HepG2 (cell line): ENCODE measurements at regions not wholly inside any gene's neighbourhood (a gene's known extent, or its start where the extent isn't known, plus 50 kb on each side); places are given as distances from the start of the nearest gene placed in this dataset.

Experiments used
- ATAC-seq: fragments of 200-7000 bp; cut with Tn5 transposase; 3 replicates; pipeline ENCODE4 v1.9.1; 2020; ENCODE audit warnings: mild to moderate bottlenecking, moderate library complexity
- BruUV-seq: library from RNA; stranded (reverse); fragments of 400-500 nt; replicated peaks from 2 replicates; lab custom pipeline; 2021; lab: Mats Ljungman, UMichigan
- CTCF ChIA-PET: fragments of 300-600 bp; formaldehyde crosslinking; extraction: SDS; loops from one replicate; lab custom pipeline; 2021; ENCODE audit warnings: low total read pairs, inconsistent platforms, low intra/inter-chr PET ratio; lab: Yijun Ruan, JAX
- POLR2A ChIA-PET: fragments of 350-600 bp; sonication (Branson Sonifier 250); formaldehyde crosslinking; loops from one replicate; lab custom pipeline; 2020; ENCODE audit warnings: antibody characterized with exemption, inconsistent platforms; lab: Yijun Ruan, JAX
- DNase-seq: peaks from one replicate; pipeline ENCODE4 v3.0.0-alpha.2; 2015; ENCODE audit warnings: low spot score
- FAIRE-seq: peaks from 3 replicates; lab custom pipeline; 2011; peaks lifted over from hg19 to GRCh38; lab: Jason Lieb, UNC
- H2AFZ ChIP-seq: one replicate; pipeline ENCODE4 v1.6.1; 2011; ENCODE audit warnings: low read length, inconsistent platforms
- H3K27ac ChIP-seq: fragments of 300-600 bp; 3 replicates; pipeline ENCODE4 v1.8.0; 2011; ENCODE audit warnings: mixed run types, mild to moderate bottlenecking, mixed read lengths, low read length, inconsistent platforms; ENCODE audit not compliant: insufficient read depth; ENCODE audit errors: extremely low read length
- H3K27me3 ChIP-seq, 2 experiments: fragments of 200-600 bp in 1 of 2; 2 replicates in 1 of 2; 3 replicates in 1 of 2; pipeline versions ENCODE4 v1.6.0 to v1.8.0; 2011; ENCODE audit warnings: low read length in 2 of 2, mild to moderate bottlenecking in 2 of 2, moderate library complexity in 2 of 2, inconsistent platforms in 1 of 2; ENCODE audit not compliant: insufficient read depth in 2 of 2, control insufficient read depth in 1 of 2
- H3K36me3 ChIP-seq, 2 experiments: fragments of 200-600 bp in 1 of 2; replicated peaks in 1 of 2; 2 replicates in 1 of 2; 3 replicates in 1 of 2; pipeline versions ENCODE4 v1.5.1 to v1.8.0; 2011; ENCODE audit warnings: low read length in 2 of 2, inconsistent platforms in 1 of 2; ENCODE audit not compliant: insufficient read depth in 2 of 2, control insufficient read depth in 1 of 2
- H3K4me1 ChIP-seq: 2 replicates; pipeline ENCODE4 v1.5.1; 2012; ENCODE audit warnings: low read length, inconsistent platforms; ENCODE audit not compliant: insufficient read depth
- H3K4me2 ChIP-seq: 2 replicates; pipeline ENCODE4 v1.6.0; 2011; ENCODE audit warnings: low read depth, low read length, inconsistent platforms
- H3K4me3 ChIP-seq, 3 experiments: fragments of 200-600 bp in 1 of 3; sonication (generic), shearing (Covaris generic) in 1 of 3; replicated peaks in 1 of 3; 2 replicates each; pipeline ENCODE4 v1.5.1; 2011 to 2016; ENCODE audit warnings: low read length in 3 of 3, inconsistent platforms in 2 of 3, low read depth in 2 of 3, mild to moderate bottlenecking in 2 of 3, control low read depth in 1 of 3, mixed read lengths in 1 of 3; ENCODE audit not compliant: insufficient read depth in 1 of 3
- H3K79me2 ChIP-seq: one replicate; pipeline ENCODE4 v1.6.1; 2011; ENCODE audit warnings: low read length, inconsistent platforms; ENCODE audit not compliant: insufficient read depth
- H3K9ac ChIP-seq: 2 replicates; pipeline ENCODE4 v1.6.0; 2011; ENCODE audit warnings: mild to moderate bottlenecking, low read depth, low read length, inconsistent platforms; ENCODE audit not compliant: insufficient read depth
- H3K9me3 ChIP-seq: 2 replicates; pipeline ENCODE4 v1.5.1; 2012; ENCODE audit warnings: mild to moderate bottlenecking, low read length
- H4K20me1 ChIP-seq: 2 replicates; pipeline ENCODE4 v1.6.0; 2011; ENCODE audit warnings: inconsistent platforms, mild to moderate bottlenecking, low read length, moderate library complexity; ENCODE audit not compliant: insufficient read depth
- CREM ChIP-seq, 2 experiments: sonication (generic) in 1 of 2; formaldehyde crosslinking in 1 of 2; IDR thresholded peaks; 2 replicates each; pipeline versions ENCODE4 v1.4.0 to v1.6.1; 2016 to 2020; ENCODE audit warnings: antibody characterized with exemption in 1 of 2, mild to moderate bottlenecking in 1 of 2, missing genetic modification reagents in 1 of 2
- KLF11 ChIP-seq: IDR thresholded peaks from 2 replicates; pipeline ENCODE4 v1.6.1; 2016; ENCODE audit warnings: missing compliant biosample characterization
- LCORL ChIP-seq, 2 experiments: fragments of 450-650 bp in 1 of 2; sonication (generic) in 1 of 2; formaldehyde crosslinking in 1 of 2; IDR thresholded peaks; 2 replicates each; pipeline versions ENCODE4 v1.5.0 to v1.6.1; 2017 to 2020; ENCODE audit warnings: antibody characterized with exemption in 1 of 2, missing genetic modification reagents in 1 of 2
- NONO ChIP-seq, 2 experiments: fragments of 450-650 bp in 1 of 2; sonication (generic) in 1 of 2; formaldehyde crosslinking in 1 of 2; IDR thresholded peaks in 1 of 2; conservative IDR thresholded peaks in 1 of 2; 2 replicates each; pipeline versions ENCODE4 v1.6.1 to v1.8.0; 2017 to 2022; ENCODE audit warnings: mild to moderate bottlenecking in 1 of 2, missing genetic modification reagents in 1 of 2, moderate library complexity in 1 of 2
- SP5 ChIP-seq: IDR thresholded peaks from 2 replicates; pipeline ENCODE4 v1.6.1; 2016; ENCODE audit warnings: low read depth, borderline replicate concordance
- ZBTB20 ChIP-seq: sonication (generic); formaldehyde crosslinking; IDR thresholded peaks from 2 replicates; pipeline ENCODE4 v1.8.1; 2023; ENCODE audit warnings: missing genetic modification reagents, low read depth, mild to moderate bottlenecking, borderline replicate concordance
- ZBTB40 ChIP-seq, 2 experiments: fragments of 450-650 bp in 1 of 2; sonication (generic) in 1 of 2; formaldehyde crosslinking in 1 of 2; IDR thresholded peaks; 2 replicates each; pipeline versions ENCODE4 v1.6.1 to v1.8.0; 2016 to 2022; ENCODE audit warnings: antibody characterized with exemption in 1 of 2, mild to moderate bottlenecking in 1 of 2, missing genetic modification reagents in 1 of 2
- ZFP36L1 ChIP-seq: sonication (generic); formaldehyde crosslinking; IDR thresholded peaks from 2 replicates; pipeline ENCODE4 v1.8.0; 2022; ENCODE audit warnings: mild to moderate bottlenecking, missing genetic modification reagents, moderate library complexity
- ZNF569 ChIP-seq: sonication (generic); formaldehyde crosslinking; IDR thresholded peaks from 2 replicates; pipeline ENCODE4 v1.5.0; 2020; ENCODE audit warnings: mild to moderate bottlenecking, missing genetic modification reagents, moderate library complexity, borderline replicate concordance
- WGBS: methylation state at CpG from one replicate; pipeline ENCODE4 v1.1.6; 2017; ENCODE audit warnings: low lambda C conversion rate; 5-methylcytosine and 5-hydroxymethylcytosine counted together
- in situ Hi-C: cut with HindIII; loops from 2 replicates; pipeline ENCODE4 v1.10.0; 2017; ENCODE audit warnings: low pct_unique_long_range_greater_than_20kb; ENCODE audit not compliant: extremely low pct_ligation_motif_present
- intact Hi-C: fragments of 100-400 bp; cut with micrococcal nuclease; formaldehyde crosslinking; loops from one replicate; pipeline ENCODE4 v1.10.0; 2022; ENCODE audit not compliant: unreplicated experiment
- TF ChIP-seq, protein P1 (sequence below): sonication (generic); formaldehyde crosslinking; IDR thresholded peaks from 2 replicates; pipeline ENCODE4 v1.5.1; 2020; ENCODE audit warnings: mild to moderate bottlenecking, missing genetic modification reagents, borderline replicate concordance
- TF ChIP-seq, protein P2 (sequence below): sonication (generic); formaldehyde crosslinking; conservative IDR thresholded peaks from 2 replicates; pipeline ENCODE4 v1.8.0; 2022; ENCODE audit warnings: missing genetic modification reagents

DNA sequence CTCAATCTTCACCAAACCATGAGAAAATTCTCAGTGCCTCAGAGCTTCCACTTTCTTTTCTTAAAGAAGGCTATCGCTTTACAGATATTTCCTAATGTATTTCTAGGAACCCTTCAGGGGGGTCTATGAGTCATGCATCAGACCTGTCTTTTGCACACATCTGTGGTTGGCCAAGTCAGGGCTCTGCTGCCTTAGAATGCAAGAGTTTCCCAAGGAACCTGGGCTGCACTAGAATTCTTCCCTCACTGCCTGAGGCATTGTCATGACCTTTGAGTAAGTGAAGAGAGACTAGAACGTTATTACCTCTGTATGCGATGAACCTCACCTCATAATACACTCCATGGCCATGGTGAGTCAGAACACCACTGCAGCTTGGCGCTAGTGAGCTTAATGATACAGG is 365.0 kb upstream of the ID4 start:
- FAIRE-seq (no peak), ATAC-seq (no peak), DNase-seq (no peak)
- CTCF ChIA-PET, result no interaction called here
- Histone ChIP-seq H3K4me1 (no peaks in the 10 kb centered on the region), H3K4me3 (no peak overlapping the region), H4K20me1 (no peaks in the 10 kb centered on the region), H3K9ac (no peak overlapping the region), H3K27ac (no peak overlapping the region), H3K4me2 (no peak overlapping the region), H3K27me3 (no peaks in the 10 kb centered on the region), H3K36me3 (no peaks in the 10 kb centered on the region), H3K79me2 (no peaks in the 10 kb centered on the region), H3K9me3 (peaks cover 15% of the 10 kb centered on the region; the same call in 1 of the 2 replicates), H2AFZ (no peak overlapping the region)
- BruUV-seq, result no TSS peak
- POLR2A ChIA-PET, result no interaction called here
- WGBS, result 31% methylated on average over 4 of the region's 4 CpGs
- intact Hi-C loops, result loop anchor here (2.0 kb wide), 1 partner anchor 401 kb away; no protein-coding TSS in a partner anchor
- in situ Hi-C loops, result no loop called here
- no peak for TF ChIP-seq SP5 (CRISPR knock-in tag)
- TF ChIP-seq NONO (IDR thresholded peaks at IDR 0.05), result no peak
- no peak for TF ChIP-seq NONO (CRISPR knock-in tag; conservative IDR thresholded peaks at IDR 0.05)
- TF ChIP-seq CREM (IDR thresholded peaks at IDR 0.05), result no peak
- no peak for TF ChIP-seq CREM (CRISPR knock-in tag; IDR thresholded peaks at IDR 0.05)
- TF ChIP-seq LCORL (IDR thresholded peaks at IDR 0.05), result no peak
- TF ChIP-seq LCORL (CRISPR knock-in tag; IDR thresholded peaks at IDR 0.05), result no peak
- TF ChIP-seq ZNF569 (CRISPR knock-in tag), result no peak
- TF ChIP-seq, protein P1, sequence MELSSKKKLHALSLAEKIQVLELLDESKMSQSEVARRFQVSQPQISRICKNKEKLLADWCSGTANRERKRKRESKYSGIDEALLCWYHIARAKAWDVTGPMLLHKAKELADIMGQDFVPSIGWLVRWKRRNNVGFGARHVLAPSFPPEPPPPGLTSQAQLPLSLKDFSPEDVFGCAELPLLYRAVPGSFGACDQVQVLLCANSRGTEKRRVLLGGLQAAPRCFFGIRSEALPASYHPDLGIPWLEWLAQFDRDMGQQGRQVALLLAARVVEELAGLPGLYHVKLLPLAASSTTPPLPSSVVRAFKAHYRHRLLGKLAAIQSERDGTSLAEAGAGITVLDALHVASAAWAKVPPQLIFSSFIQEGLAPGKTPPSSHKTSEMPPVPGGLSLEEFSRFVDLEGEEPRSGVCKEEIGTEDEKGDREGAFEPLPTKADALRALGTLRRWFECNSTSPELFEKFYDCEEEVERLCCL (CRISPR knock-in tag), result no peak
- no peak for TF ChIP-seq ZBTB40 (IDR thresholded peaks at IDR 0.05)
- no peak for TF ChIP-seq ZBTB40 (CRISPR knock-in tag; IDR thresholded peaks at IDR 0.05)
- TF ChIP-seq ZFP36L1 (CRISPR knock-in tag), result no peak
- no peak for TF ChIP-seq KLF11 (CRISPR knock-in tag)
- TF ChIP-seq, protein P2, sequence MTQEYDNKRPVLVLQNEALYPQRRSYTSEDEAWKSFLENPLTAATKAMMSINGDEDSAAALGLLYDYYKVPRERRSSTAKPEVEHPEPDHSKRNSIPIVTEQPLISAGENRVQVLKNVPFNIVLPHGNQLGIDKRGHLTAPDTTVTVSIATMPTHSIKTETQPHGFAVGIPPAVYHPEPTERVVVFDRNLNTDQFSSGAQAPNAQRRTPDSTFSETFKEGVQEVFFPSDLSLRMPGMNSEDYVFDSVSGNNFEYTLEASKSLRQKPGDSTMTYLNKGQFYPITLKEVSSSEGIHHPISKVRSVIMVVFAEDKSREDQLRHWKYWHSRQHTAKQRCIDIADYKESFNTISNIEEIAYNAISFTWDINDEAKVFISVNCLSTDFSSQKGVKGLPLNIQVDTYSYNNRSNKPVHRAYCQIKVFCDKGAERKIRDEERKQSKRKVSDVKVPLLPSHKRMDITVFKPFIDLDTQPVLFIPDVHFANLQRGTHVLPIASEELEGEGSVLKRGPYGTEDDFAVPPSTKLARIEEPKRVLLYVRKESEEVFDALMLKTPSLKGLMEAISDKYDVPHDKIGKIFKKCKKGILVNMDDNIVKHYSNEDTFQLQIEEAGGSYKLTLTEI, result no peak
- TF ChIP-seq ZBTB20 (CRISPR knock-in tag), result no peak
